Astrocyte (in vitro differentiated cells and primary cell): ENCODE measurements at regions not wholly inside any gene's neighbourhood (a gene's known extent, or its start where the extent isn't known, plus 50 kb on each side); places are given as distances from the start of the nearest gene placed in this dataset.
"Not testable (repeated sequence)": the region's sequence is repeated elsewhere in the genome, so short reads cannot be mapped to it uniquely, and the experiment has no call there.

ENCODE experiments used
- DNase-seq: peaks from one replicate; pipeline ENCODE4 v3.0.0-alpha.2; 2010; ENCODE audit warnings: low read depth
- FAIRE-seq: peaks from 2 replicates; lab custom pipeline; 2011; peaks lifted over from hg19 to GRCh38; lab: Jason Lieb, UNC
- H2AFZ ChIP-seq: 2 replicates; pipeline ENCODE4 v1.6.0; 2012; ENCODE audit warnings: low read depth, low read length, inconsistent platforms
- H3K27ac ChIP-seq: 2 replicates; pipeline ENCODE4 v1.5.1; 2011; ENCODE audit warnings: low read depth, low read length, inconsistent platforms
- H3K27me3 ChIP-seq: 2 replicates; pipeline ENCODE4 v1.6.0; 2011; ENCODE audit warnings: low read length, inconsistent platforms; ENCODE audit not compliant: insufficient read depth
- H3K36me3 ChIP-seq: 2 replicates; pipeline ENCODE4 v1.5.1; 2011; ENCODE audit warnings: low read length, inconsistent platforms; ENCODE audit not compliant: insufficient read depth
- H3K4me1 ChIP-seq: 2 replicates; pipeline ENCODE4 v1.5.1; 2011; ENCODE audit warnings: low read length, inconsistent platforms; ENCODE audit not compliant: insufficient read depth
- H3K4me2 ChIP-seq: 2 replicates; pipeline ENCODE4 v1.6.0; 2012; ENCODE audit warnings: low read length, inconsistent platforms
- H3K4me3 ChIP-seq: 2 replicates; pipeline ENCODE4 v1.5.1; 2011; ENCODE audit warnings: low read depth, mild to moderate bottlenecking, low read length, inconsistent platforms; ENCODE audit not compliant: insufficient read depth
- H3K79me2 ChIP-seq: 2 replicates; pipeline ENCODE4 v1.6.0; 2012; ENCODE audit warnings: mild to moderate bottlenecking, low read length, inconsistent platforms; ENCODE audit not compliant: insufficient read depth
- H3K9ac ChIP-seq: 2 replicates; pipeline ENCODE4 v1.6.0; 2012; ENCODE audit warnings: mild to moderate bottlenecking, low read length, inconsistent platforms
- H3K9me3 ChIP-seq: 2 replicates; pipeline ENCODE4 v1.5.1; 2012; ENCODE audit warnings: low read depth, mild to moderate bottlenecking, low read length, inconsistent platforms; ENCODE audit not compliant: insufficient read depth
- H4K20me1 ChIP-seq: 2 replicates; pipeline ENCODE4 v1.6.0; 2012; ENCODE audit warnings: low read length, inconsistent platforms; ENCODE audit not compliant: insufficient read depth
- H3K27ac Mint-ChIP-seq: one replicate; pipeline ENCODE4 v1.8.0; 2021; ENCODE audit warnings: mild to moderate bottlenecking, mixed read lengths; ENCODE audit not compliant: unreplicated experiment
- H3K27me3 Mint-ChIP-seq: one replicate; pipeline ENCODE4 v1.8.0; 2021; ENCODE audit warnings: low read depth, mixed read lengths; ENCODE audit not compliant: unreplicated experiment
- H3K36me3 Mint-ChIP-seq: one replicate; pipeline ENCODE4 v1.8.0; 2021; ENCODE audit warnings: low read depth, mixed read lengths; ENCODE audit not compliant: unreplicated experiment
- H3K4me1 Mint-ChIP-seq: one replicate; pipeline ENCODE4 v1.8.0; 2021; ENCODE audit warnings: low read depth, mixed read lengths; ENCODE audit not compliant: unreplicated experiment
- H3K4me3 Mint-ChIP-seq: one replicate; pipeline ENCODE4 v1.8.0; 2021; ENCODE audit warnings: mild to moderate bottlenecking, moderate library complexity, mixed read lengths; ENCODE audit not compliant: unreplicated experiment
- H3K9me3 Mint-ChIP-seq: one replicate; pipeline ENCODE4 v1.8.0; 2021; ENCODE audit warnings: mild to moderate bottlenecking, mixed read lengths; ENCODE audit not compliant: unreplicated experiment
- EZH2 ChIP-seq: IDR thresholded peaks from 2 replicates; pipeline ENCODE4 v1.6.1; 2012; ENCODE audit warnings: mild to moderate bottlenecking, low read length, inconsistent platforms; ENCODE audit not compliant: insufficient read depth
- TF ChIP-seq, protein P1 (sequence below): IDR thresholded peaks from 2 replicates; pipeline ENCODE4 v1.5.1; 2011; ENCODE audit warnings: low read depth, mild to moderate bottlenecking, inconsistent platforms, low read length, moderate library complexity; ENCODE audit not compliant: insufficient read depth

DNA sequence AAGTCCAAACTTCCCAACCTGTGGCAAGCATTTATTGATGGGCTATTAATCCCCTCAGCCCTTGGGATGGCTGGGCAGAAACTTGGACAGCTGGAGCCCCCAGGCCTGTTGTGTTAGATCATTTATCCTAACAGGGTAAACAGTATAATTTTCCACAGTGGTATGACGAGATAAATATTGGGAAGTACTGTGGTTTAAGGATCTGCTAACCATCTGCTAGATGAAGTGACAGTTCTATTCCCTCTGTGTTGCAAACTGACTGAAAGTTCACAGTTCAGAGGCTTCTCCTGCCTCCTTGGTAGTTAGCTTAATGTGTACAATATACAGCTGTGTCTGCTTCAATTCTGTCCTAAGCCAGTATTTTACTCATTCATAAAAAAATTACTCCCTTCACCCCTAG lies 127.5 kb upstream of the CHODL start:
- no peak overlapping the region for H3K4me3 ChIP-seq
- FAIRE-seq = no peak
- Mint-ChIP-seq H3K4me3 (no peak overlapping the region), H3K9me3 (peaks cover 2% of the 10 kb centered on the region), H3K27ac (no peak overlapping the region), H3K36me3 (no peaks in the 10 kb centered on the region), H3K27me3 (no peaks in the 10 kb centered on the region), H3K4me1 (no peaks in the 10 kb centered on the region)
- H3K9me3 ChIP-seq = no peaks in the 10 kb centered on the region
- H3K4me1 ChIP-seq = no peaks in the 10 kb centered on the region
- DNase-seq = no peak
- TF ChIP-seq, protein P1, sequence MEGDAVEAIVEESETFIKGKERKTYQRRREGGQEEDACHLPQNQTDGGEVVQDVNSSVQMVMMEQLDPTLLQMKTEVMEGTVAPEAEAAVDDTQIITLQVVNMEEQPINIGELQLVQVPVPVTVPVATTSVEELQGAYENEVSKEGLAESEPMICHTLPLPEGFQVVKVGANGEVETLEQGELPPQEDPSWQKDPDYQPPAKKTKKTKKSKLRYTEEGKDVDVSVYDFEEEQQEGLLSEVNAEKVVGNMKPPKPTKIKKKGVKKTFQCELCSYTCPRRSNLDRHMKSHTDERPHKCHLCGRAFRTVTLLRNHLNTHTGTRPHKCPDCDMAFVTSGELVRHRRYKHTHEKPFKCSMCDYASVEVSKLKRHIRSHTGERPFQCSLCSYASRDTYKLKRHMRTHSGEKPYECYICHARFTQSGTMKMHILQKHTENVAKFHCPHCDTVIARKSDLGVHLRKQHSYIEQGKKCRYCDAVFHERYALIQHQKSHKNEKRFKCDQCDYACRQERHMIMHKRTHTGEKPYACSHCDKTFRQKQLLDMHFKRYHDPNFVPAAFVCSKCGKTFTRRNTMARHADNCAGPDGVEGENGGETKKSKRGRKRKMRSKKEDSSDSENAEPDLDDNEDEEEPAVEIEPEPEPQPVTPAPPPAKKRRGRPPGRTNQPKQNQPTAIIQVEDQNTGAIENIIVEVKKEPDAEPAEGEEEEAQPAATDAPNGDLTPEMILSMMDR = no peak
- TF ChIP-seq EZH2 = no peak
- no peak overlapping the region for H3K9ac ChIP-seq
- H3K27ac ChIP-seq = no peak overlapping the region
- no peaks in the 10 kb centered on the region for H3K27me3 ChIP-seq
- H3K36me3 ChIP-seq = no peaks in the 10 kb centered on the region
- H3K4me2 ChIP-seq = no peak overlapping the region
- no peaks in the 10 kb centered on the region for H3K79me2 ChIP-seq
- H4K20me1 ChIP-seq = no peaks in the 10 kb centered on the region
- no peak overlapping the region for H2AFZ ChIP-seq

DNA sequence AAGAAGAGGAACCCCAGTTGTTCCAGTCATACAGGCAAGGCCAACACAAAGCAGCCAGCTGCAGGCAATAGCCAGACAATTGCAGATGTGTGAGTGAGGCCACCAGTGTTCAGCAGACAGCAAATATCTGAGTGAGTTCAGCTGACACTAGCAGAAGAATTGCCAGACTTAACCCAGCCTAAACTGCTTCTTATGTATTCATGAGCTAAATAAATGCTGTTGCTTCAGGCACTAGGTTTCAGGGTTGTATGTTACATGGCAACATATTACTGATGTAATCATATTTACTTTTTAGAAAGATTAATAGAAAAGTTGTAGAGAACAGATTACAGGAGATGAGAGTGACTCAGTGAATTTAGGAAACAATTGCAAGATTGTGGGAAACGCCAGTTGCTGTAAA lies 129.8 kb upstream of the CHODL start:
- no peaks in the 10 kb centered on the region for H3K4me1 Mint-ChIP-seq
- H3K4me1 ChIP-seq = no peaks in the 10 kb centered on the region
- FAIRE-seq (no peak), DNase-seq (no peak)
- no peak overlapping the region for H3K27ac ChIP-seq
- TF ChIP-seq EZH2 = no peak
- TF ChIP-seq, protein P1 = no peak
- H3K9me3 Mint-ChIP-seq = peaks cover 2% of the 10 kb centered on the region
- no peaks in the 10 kb centered on the region for H3K9me3 ChIP-seq
- no peaks in the 10 kb centered on the region for H3K27me3 ChIP-seq
- no peaks in the 10 kb centered on the region for H3K27me3 Mint-ChIP-seq
- no peak overlapping the region for H3K9ac ChIP-seq
- no peak overlapping the region for H3K4me3 ChIP-seq
- H3K27ac Mint-ChIP-seq = no peak overlapping the region
- no peaks in the 10 kb centered on the region for H3K79me2 ChIP-seq
- H3K36me3 ChIP-seq = no peaks in the 10 kb centered on the region
- H2AFZ ChIP-seq = no peak overlapping the region
- H3K36me3 Mint-ChIP-seq = no peaks in the 10 kb centered on the region
- no peaks in the 10 kb centered on the region for H4K20me1 ChIP-seq
- no peak overlapping the region for H3K4me3 Mint-ChIP-seq
- no peak overlapping the region for H3K4me2 ChIP-seq

DNA sequence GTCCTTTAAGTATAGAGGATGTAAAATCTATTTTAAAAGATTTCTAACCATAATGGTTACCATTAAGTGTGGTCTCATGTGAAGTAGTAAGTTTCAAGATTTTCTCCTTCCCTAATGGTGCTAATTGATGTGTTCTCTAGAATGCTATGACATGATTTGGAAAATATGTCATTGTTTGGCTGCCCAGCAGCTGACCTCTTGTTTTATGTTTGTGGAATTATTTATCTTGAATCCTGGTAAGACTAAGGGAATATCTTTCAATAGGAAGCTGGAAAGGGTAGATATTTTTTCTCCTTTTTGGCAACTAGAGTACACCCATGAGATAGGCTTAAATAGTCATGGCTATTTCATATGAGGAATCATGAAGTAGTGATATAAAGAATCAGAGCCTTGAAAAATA lies 139.8 kb upstream of the CHODL start:
- no peaks in the 10 kb centered on the region for H3K36me3 ChIP-seq
- Mint-ChIP-seq H3K9me3 (no peaks in the 10 kb centered on the region), H3K4me3 (no peak overlapping the region), H3K36me3 (no peaks in the 10 kb centered on the region), H3K27ac (no peak overlapping the region), H3K27me3 (no peaks in the 10 kb centered on the region), H3K4me1 (no peaks in the 10 kb centered on the region)
- H3K4me3 ChIP-seq = no peak overlapping the region
- no peak overlapping the region for H3K4me2 ChIP-seq
- no peak overlapping the region for H2AFZ ChIP-seq
- FAIRE-seq (no peak), DNase-seq (no peak)
- H4K20me1 ChIP-seq = no peaks in the 10 kb centered on the region
- TF ChIP-seq, protein P1 = no peak
- TF ChIP-seq EZH2 = no peak
- no peaks in the 10 kb centered on the region for H3K27me3 ChIP-seq
- no peak overlapping the region for H3K9ac ChIP-seq
- no peaks in the 10 kb centered on the region for H3K4me1 ChIP-seq
- no peaks in the 10 kb centered on the region for H3K79me2 ChIP-seq
- no peak overlapping the region for H3K27ac ChIP-seq
- no peaks in the 10 kb centered on the region for H3K9me3 ChIP-seq

- FAIRE-seq, H3K4me3 Mint-ChIP-seq, H3K9me3 ChIP-seq, H3K36me3 ChIP-seq, H3K4me1 ChIP-seq, H2AFZ ChIP-seq, H3K27me3 ChIP-seq, H4K20me1 ChIP-seq, H3K36me3 Mint-ChIP-seq, H3K9ac ChIP-seq, H3K27ac Mint-ChIP-seq, H3K79me2 ChIP-seq, H3K4me3 ChIP-seq, H3K27ac ChIP-seq, H3K4me2 ChIP-seq, DNase-seq, H3K4me1 Mint-ChIP-seq, H3K27me3 Mint-ChIP-seq: not testable (repeated sequence)
- H3K9me3 Mint-ChIP-seq = peaks cover 29% of the 10 kb centered on the region
Observed at GRCh38 chr21:18096413-18096812, 148.2 kb upstream of the CHODL start.
